ENCODE measurements at regions not wholly inside any gene's neighbourhood (a gene's known extent, or its start where the extent isn't known, plus 50 kb on each side); places are given as distances from the start of the nearest gene placed in this dataset.

DNA sequence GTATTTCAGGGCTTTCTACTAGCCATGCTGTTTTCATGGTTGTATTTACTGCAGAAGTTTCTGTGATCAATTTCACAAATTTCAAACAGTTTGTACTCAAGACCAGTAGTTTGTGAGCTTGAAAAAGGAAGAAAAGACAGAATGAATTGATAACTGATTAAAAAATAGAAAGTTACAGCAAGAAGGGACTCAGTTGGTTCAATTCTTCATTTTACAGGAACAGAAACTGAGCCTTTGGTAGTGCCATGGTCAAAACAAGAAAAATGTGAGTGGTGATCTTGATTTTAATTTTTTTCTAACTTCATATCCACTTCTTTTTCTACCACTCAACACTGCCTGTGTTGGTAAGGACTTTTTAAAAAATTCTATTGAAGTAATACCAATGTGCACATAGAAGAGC lies 206.6 kb upstream of the NREP start:
- TF ChIP-seq POLR2AphosphoS5 (IDR thresholded peaks at IDR 0.05) = no peak
- TF ChIP-seq, protein P1, sequence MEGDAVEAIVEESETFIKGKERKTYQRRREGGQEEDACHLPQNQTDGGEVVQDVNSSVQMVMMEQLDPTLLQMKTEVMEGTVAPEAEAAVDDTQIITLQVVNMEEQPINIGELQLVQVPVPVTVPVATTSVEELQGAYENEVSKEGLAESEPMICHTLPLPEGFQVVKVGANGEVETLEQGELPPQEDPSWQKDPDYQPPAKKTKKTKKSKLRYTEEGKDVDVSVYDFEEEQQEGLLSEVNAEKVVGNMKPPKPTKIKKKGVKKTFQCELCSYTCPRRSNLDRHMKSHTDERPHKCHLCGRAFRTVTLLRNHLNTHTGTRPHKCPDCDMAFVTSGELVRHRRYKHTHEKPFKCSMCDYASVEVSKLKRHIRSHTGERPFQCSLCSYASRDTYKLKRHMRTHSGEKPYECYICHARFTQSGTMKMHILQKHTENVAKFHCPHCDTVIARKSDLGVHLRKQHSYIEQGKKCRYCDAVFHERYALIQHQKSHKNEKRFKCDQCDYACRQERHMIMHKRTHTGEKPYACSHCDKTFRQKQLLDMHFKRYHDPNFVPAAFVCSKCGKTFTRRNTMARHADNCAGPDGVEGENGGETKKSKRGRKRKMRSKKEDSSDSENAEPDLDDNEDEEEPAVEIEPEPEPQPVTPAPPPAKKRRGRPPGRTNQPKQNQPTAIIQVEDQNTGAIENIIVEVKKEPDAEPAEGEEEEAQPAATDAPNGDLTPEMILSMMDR (IDR thresholded peaks at IDR 0.05) = no peak
- TF ChIP-seq EP300 (IDR thresholded peaks at IDR 0.05; ENCODE audit: low read depth) = no peak
